ENCODE measurements at regions not wholly inside any gene's neighbourhood (a gene's known extent, or its start where the extent isn't known, plus 50 kb on each side); places are given as distances from the start of the nearest gene placed in this dataset.

GRCh38 chr3:186461141-186461540 lies 83.0 kb downstream of the CRYGS start:
- no peak for DNase-seq
- H3K4me1 ChIP-seq (replicated peaks in 1 of 2), result no peaks in the 10 kb centered on the region
- H3K27ac ChIP-seq, result no peak overlapping the region
- WGBS, 4 donors, result 25 to 37% (median 28%) methylated on average over 1 of the region's 1 CpG
- H3K36me3 ChIP-seq (replicated peaks in 1 of 2), result no peaks in the 10 kb centered on the region
- H3K4me3 ChIP-seq, result no peak overlapping the region
- TF ChIP-seq CTCF (IDR thresholded peaks at IDR 0.05) (no peak), POLR2A (IDR thresholded peaks at IDR 0.05) (no peak)
- no peaks in the 10 kb centered on the region for H3K27me3 ChIP-seq
- intact Hi-C loops (cut with DNase I), result no loop called here
- H3K9me3 ChIP-seq (replicated peaks in 1 of 3), result no peaks in the 10 kb centered on the region

DNA sequence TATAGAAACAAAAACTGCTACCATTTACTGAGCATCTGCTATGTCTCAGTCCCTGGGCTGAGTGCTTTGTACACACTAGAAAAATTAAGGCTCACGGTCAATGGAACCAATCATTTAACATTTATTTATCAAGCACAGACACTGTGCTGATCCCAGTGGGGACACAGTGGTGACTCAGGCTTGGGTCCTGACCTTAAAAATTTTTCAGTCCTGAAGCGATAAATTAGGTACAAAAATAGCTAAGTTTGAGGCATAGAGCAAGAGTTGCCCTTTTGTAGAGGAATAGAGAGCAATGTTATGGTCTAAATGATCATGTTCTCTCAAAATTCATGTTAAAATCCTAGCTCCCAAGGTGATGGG lies 85.1 kb downstream of the CRYGS start:
- WGBS, 4 donors, result 58 to 74% (median 68%) methylated on average over 2 of the region's 2 CpGs
- H3K27me3 ChIP-seq, result no peaks in the 10 kb centered on the region
- no peak overlapping the region for H3K4me3 ChIP-seq
- peak overlapping the region in 1 of 5 donors; percentile 56 for H3K27ac ChIP-seq
- intact Hi-C loops (cut with DNase I), result no loop called here
- H3K9me3 ChIP-seq (replicated peaks in 1 of 3), result no peaks in the 10 kb centered on the region
- H3K4me1 ChIP-seq (replicated peaks in 1 of 2), result no peaks in the 10 kb centered on the region
- no peaks in the 10 kb centered on the region for H3K36me3 ChIP-seq (replicated peaks in 1 of 2)
- peak in 1 of 7 donors; percentile 20 for DNase-seq
- no peak for TF ChIP-seq CTCF (IDR thresholded peaks at IDR 0.05)
- no peak for TF ChIP-seq POLR2A (IDR thresholded peaks at IDR 0.05)

GRCh38 chr3:186458306-186459107 lies 85.7 kb downstream of the CRYGS start:
- Histone ChIP-seq H3K36me3 (replicated peaks in 1 of 2) (no peaks in the 10 kb centered on the region), H3K27ac (peak overlapping the region in 1 of 5 donors; percentile 56), H3K9me3 (replicated peaks in 1 of 3) (no peaks in the 10 kb centered on the region), H3K27me3 (no peaks in the 10 kb centered on the region), H3K4me1 (replicated peaks in 1 of 2) (no peaks in the 10 kb centered on the region), H3K4me3 (no peak overlapping the region)
- no peak for TF ChIP-seq CTCF (IDR thresholded peaks at IDR 0.05)
- TF ChIP-seq POLR2A (IDR thresholded peaks at IDR 0.05), result no peak
- intact Hi-C loops (cut with DNase I), result no loop called here
- DNase-seq, result no peak
- WGBS, 4 donors, result 66 to 82% (median 76%) methylated on average over 6 of the region's 6 CpGs

GRCh38 chr3:186457236-186457635 lies 86.9 kb downstream of the CRYGS start:
- no peak overlapping the region for H3K4me3 ChIP-seq
- H3K27ac ChIP-seq, result no peak overlapping the region
- WGBS, 4 donors, result 77 to 87% (median 84%) methylated on average over 5 of the region's 5 CpGs
- no peak for TF ChIP-seq CTCF (IDR thresholded peaks at IDR 0.05)
- TF ChIP-seq POLR2A (IDR thresholded peaks at IDR 0.05), result no peak
- H3K9me3 ChIP-seq (replicated peaks in 1 of 3), result no peaks in the 10 kb centered on the region
- H3K36me3 ChIP-seq (replicated peaks in 1 of 2), result no peaks in the 10 kb centered on the region
- no peak for DNase-seq
- intact Hi-C loops (cut with DNase I), result no loop called here
- H3K4me1 ChIP-seq (replicated peaks in 1 of 2), result no peaks in the 10 kb centered on the region
- no peaks in the 10 kb centered on the region for H3K27me3 ChIP-seq

Measured in adrenal gland (tissue), 9 donors.